PC-3 (cell line): ENCODE measurements at regions not wholly inside any gene's neighbourhood (a gene's known extent, or its start where the extent isn't known, plus 50 kb on each side); places are given as distances from the start of the nearest gene placed in this dataset.

Source experiments
- CTCF ChIP-seq: fragments of 300-600 bp; sonication (generic); conservative IDR thresholded peaks from 2 replicates; pipeline ENCODE4 v1.5.1; 2017; ENCODE audit warnings: antibody characterized with exemption, low read depth, mild to moderate bottlenecking, low read length
- EZH2 ChIP-seq: fragments of 300-600 bp; sonication (generic); IDR thresholded peaks from one replicate; pipeline ENCODE4 v1.6.1; 2017; ENCODE audit warnings: antibody characterized with exemption, mild to moderate bottlenecking, low read length; ENCODE audit not compliant: unreplicated experiment
- EZH2phosphoT487 ChIP-seq: fragments of 300-600 bp; sonication (generic); IDR thresholded peaks from 2 replicates; pipeline ENCODE4 v1.6.1; 2018; ENCODE audit warnings: mild to moderate bottlenecking, antibody characterized with exemption, low read length, borderline replicate concordance

- no peak for TF ChIP-seq CTCF
- TF ChIP-seq EZH2, result no peak
- TF ChIP-seq EZH2phosphoT487, result no peak
These were observed 156.0 kb downstream of the ISL1 start for GRCh38 chr5:51539232-51539631.
